ENCODE measurements at regions not wholly inside any gene's neighbourhood (a gene's known extent, or its start where the extent isn't known, plus 50 kb on each side); places are given as distances from the start of the nearest gene placed in this dataset.
A peak's percentile ranks its signal among the peaks of the same experiment; 100 is the strongest.

- no peaks in the 10 kb centered on the region for H3K4me1 ChIP-seq
- intact Hi-C loops (cut with DNase I), result no loop called here
- FAIRE-seq, result no peak
Measured at GRCh38 chr3:170724599-170725280, 138.9 kb upstream of the SLC7A14 start.

GRCh38 chr3:170723241-170723640 is 137.4 kb upstream of the SLC7A14 start:
- H3K27ac ChIP-seq, result no peak overlapping the region
- H3K9me3 ChIP-seq, result no peaks in the 10 kb centered on the region
- 28 to 44% methylated on average over 1 of the region's 1 CpG for WGBS, 2 donors
- FAIRE-seq (no peak), ATAC-seq (no peak), DNase-seq (no peak)
- TF ChIP-seq CTCF (IDR thresholded peaks at IDR 0.05), result no peak
- H3K27me3 ChIP-seq, result no peaks in the 10 kb centered on the region
- no peak overlapping the region for H3K4me3 ChIP-seq
- no peaks in the 10 kb centered on the region for H3K4me1 ChIP-seq
- H3K36me3 ChIP-seq, result no peaks in the 10 kb centered on the region
- intact Hi-C loops (cut with DNase I), result no loop called here

More at GRCh38 chr3:170724599-170725280, 138.9 kb upstream of the SLC7A14 start:
- 87 to 90% methylated on average over 1 of the region's 1 CpG for WGBS, 2 donors
- H3K9me3 ChIP-seq, result no peaks in the 10 kb centered on the region
- H3K36me3 ChIP-seq, result no peaks in the 10 kb centered on the region
- H3K4me3 ChIP-seq, result no peak overlapping the region
- no peak for TF ChIP-seq CTCF (IDR thresholded peaks at IDR 0.05)
- no peaks in the 10 kb centered on the region for H3K27me3 ChIP-seq
- ATAC-seq (peak in 1 of 4 donors; percentile 31), DNase-seq (no peak)
- H3K27ac ChIP-seq, result no peak overlapping the region

GRCh38 chr3:170721563-170721962 is 135.7 kb upstream of the SLC7A14 start:
- H3K9me3 ChIP-seq, result no peaks in the 10 kb centered on the region
- no peaks in the 10 kb centered on the region for H3K27me3 ChIP-seq
- H3K36me3 ChIP-seq, result no peaks in the 10 kb centered on the region
- H3K27ac ChIP-seq, result no peak overlapping the region
- ATAC-seq (peak; percentile 68 to 86 (median 76)), FAIRE-seq (no peak), DNase-seq (peak in 3 of 6 donors; percentile 23 to 50 (median 26))
- no peak overlapping the region for H3K4me3 ChIP-seq
- intact Hi-C loops (cut with DNase I), result no loop called here
- no peak for TF ChIP-seq CTCF (IDR thresholded peaks at IDR 0.05)
- H3K4me1 ChIP-seq, result no peaks in the 10 kb centered on the region

- FAIRE-seq, result no peak
- ATAC-seq, result no peak
- Histone ChIP-seq H3K27ac (no peak overlapping the region), H3K9me3 (no peaks in the 10 kb centered on the region), H3K27me3 (no peaks in the 10 kb centered on the region), H3K4me3 (no peak overlapping the region), H3K4me1 (no peaks in the 10 kb centered on the region), H3K36me3 (no peaks in the 10 kb centered on the region)
- DNase-seq, result no peak
- WGBS, 2 donors, result 56 to 63% methylated on average over 1 of the region's 1 CpG
- no peak for TF ChIP-seq CTCF (IDR thresholded peaks at IDR 0.05)
- intact Hi-C loops (cut with DNase I), result no loop called here
Measured at GRCh38 chr3:170719300-170719699, 133.4 kb upstream of the SLC7A14 start.

GRCh38 chr3:170718848-170719247 is 133.0 kb upstream of the SLC7A14 start:
- Histone ChIP-seq H3K4me1 (no peaks in the 10 kb centered on the region), H3K27ac (no peak overlapping the region), H3K36me3 (no peaks in the 10 kb centered on the region), H3K9me3 (no peaks in the 10 kb centered on the region), H3K27me3 (no peaks in the 10 kb centered on the region), H3K4me3 (no peak overlapping the region)
- no peak for ATAC-seq
- no peak for FAIRE-seq
- 81 to 94% methylated on average over 3 of the region's 3 CpGs for WGBS, 2 donors
- no peak for TF ChIP-seq CTCF (IDR thresholded peaks at IDR 0.05)
- DNase-seq, result no peak
- intact Hi-C loops (cut with DNase I), result no loop called here
